Psoas muscle (tissue), 7 donors: ENCODE measurements at regions not wholly inside any gene's neighbourhood (a gene's known extent, or its start where the extent isn't known, plus 50 kb on each side); places are given as distances from the start of the nearest gene placed in this dataset.

Experiments
- ATAC-seq, 4 donors: fragments of 200-7000 bp; cut with Tn5 transposase; one replicate each; pipeline ENCODE4 v1.9.1; 2020; ENCODE audit warnings: moderate library complexity in 3 of 4, mild to moderate bottlenecking in 2 of 4
- DNase-seq, 2 donors: peaks; one replicate each; pipeline ENCODE4 v3.0.0-alpha.2; 2020
- H3K27ac ChIP-seq: fragments of 200-600 bp; one replicate; pipeline ENCODE4 v1.8.0; 2022
- H3K27me3 ChIP-seq, 3 donors: fragments of 200-600 bp in 1 of 3; one replicate each; pipeline versions ENCODE4 v1.6.1 to v1.8.0; 2013 to 2022; ENCODE audit warnings: low read length in 2 of 3, mild to moderate bottlenecking in 2 of 3, moderate library complexity in 1 of 3; ENCODE audit not compliant: insufficient read depth in 3 of 3
- H3K36me3 ChIP-seq, 2 donors: fragments of 200-600 bp in 1 of 2; one replicate each; pipeline versions ENCODE4 v1.6.1 to v1.8.0; 2013 to 2022; ENCODE audit warnings: low read depth in 1 of 2, mild to moderate bottlenecking in 1 of 2, moderate library complexity in 1 of 2; ENCODE audit not compliant: insufficient read depth in 1 of 2
- H3K4me1 ChIP-seq: fragments of 200-600 bp; one replicate; pipeline ENCODE4 v1.8.0; 2022
- H3K4me3 ChIP-seq: fragments of 200-600 bp; one replicate; pipeline ENCODE4 v1.8.0; 2022; ENCODE audit warnings: mild to moderate bottlenecking
- H3K9me3 ChIP-seq: fragments of 200-600 bp; one replicate; pipeline ENCODE4 v1.8.0; 2022
- CTCF ChIP-seq: fragments of 200-600 bp; IDR thresholded peaks from one replicate; pipeline ENCODE4 v1.8.0; 2022; ENCODE audit warnings: antibody characterized with exemption
- WGBS, 3 donors: extraction: QIAGEN DNeasy Blood & Tissue Kit; methylation state at CpG; one replicate each; pipeline versions ENCODE4 v1.1.6 to v1.1.7; 2013; 5-methylcytosine and 5-hydroxymethylcytosine counted together
- intact Hi-C, 2 donors: fragments of 100-400 bp; cut with DNase I; formaldehyde crosslinking; loops; one replicate each; pipeline versions ENCODE4 v1.11.0 to v1.14.2; 2022
- donor health status: healthy with polysubstance abuse.
- donor health status: DM: no; HTN: no; CAD: no; lungs with moderate emphysema.
- donor health status: Bipolar disorder and iron deficiency.
- donor health status: healthy.
- donor health status: DM: yes; HTN: yes; CAD: no.
- donor health status: DM: no; HTN: no; CAD: no.
- donor health status: DM: yes; HTN: yes; CAD: no.

GRCh38 chr14:104526723-104527645 lies 52.6 kb upstream of the C14orf180 start:
- Histone ChIP-seq H3K36me3 (no peaks in the 10 kb centered on the region), H3K4me3 (no peak overlapping the region), H3K27ac (no peak overlapping the region), H3K27me3 (peaks cover 0 to 2% (median under 1%) of the 10 kb centered on the region in 3 donors), H3K4me1 (no peaks in the 10 kb centered on the region), H3K9me3 (no peaks in the 10 kb centered on the region)
- intact Hi-C loops, result no loop called here
- no peak for DNase-seq
- TF ChIP-seq CTCF, result no peak
- no peak for ATAC-seq
- 55 to 73% (median 57%) methylated on average over 5 of the region's 5 CpGs for WGBS, 3 donors

GRCh38 chr14:104527857-104528459 lies 51.6 kb upstream of the C14orf180 start:
- H3K9me3 ChIP-seq, result no peaks in the 10 kb centered on the region
- no peak overlapping the region for H3K4me3 ChIP-seq
- no peak for TF ChIP-seq CTCF
- H3K4me1 ChIP-seq, result no peaks in the 10 kb centered on the region
- peaks cover 0 to 9% (median 2%) of the 10 kb centered on the region in 3 donors for H3K27me3 ChIP-seq
- no peak for ATAC-seq
- 80 to 93% (median 90%) methylated on average over 4 of the region's 4 CpGs for WGBS, 3 donors
- DNase-seq, result no peak
- intact Hi-C loops, result no loop called here
- no peaks in the 10 kb centered on the region for H3K36me3 ChIP-seq
- H3K27ac ChIP-seq, result no peak overlapping the region

GRCh38 chr14:104528496-104528895 lies 51.1 kb upstream of the C14orf180 start:
- no peaks in the 10 kb centered on the region for H3K9me3 ChIP-seq
- no peak overlapping the region for H3K27ac ChIP-seq
- 89 to 92% (median 89%) methylated on average over 7 of the region's 7 CpGs for WGBS, 3 donors
- intact Hi-C loops, result no loop called here
- TF ChIP-seq CTCF, result no peak
- no peaks in the 10 kb centered on the region for H3K36me3 ChIP-seq
- DNase-seq, result no peak
- no peak overlapping the region for H3K4me3 ChIP-seq
- peaks cover 0 to 9% (median 2%) of the 10 kb centered on the region in 3 donors for H3K27me3 ChIP-seq
- ATAC-seq, result no peak
- H3K4me1 ChIP-seq, result no peaks in the 10 kb centered on the region
